SU-DHL-6 (cell line): ENCODE measurements at regions not wholly inside any gene's neighbourhood (a gene's known extent, or its start where the extent isn't known, plus 50 kb on each side); places are given as distances from the start of the nearest gene placed in this dataset.

Experiments used
- EZH2phosphoT487 ChIP-seq: fragments of 200-600 bp; sonication (generic), shearing (Covaris generic); conservative IDR thresholded peaks from 2 replicates; pipeline ENCODE4 v1.6.1; 2018; ENCODE audit warnings: mild to moderate bottlenecking, antibody characterized with exemption, low read length, moderate library complexity, mixed read lengths
- TF ChIP-seq, protein P1 (sequence below): fragments of 200-600 bp; sonication (generic); IDR thresholded peaks from one replicate; pipeline ENCODE4 v1.5.1; 2017; ENCODE audit warnings: antibody characterized with exemption, mild to moderate bottlenecking, low read length, moderate library complexity; ENCODE audit not compliant: insufficient read depth, poor library complexity, severe bottlenecking

DNA sequence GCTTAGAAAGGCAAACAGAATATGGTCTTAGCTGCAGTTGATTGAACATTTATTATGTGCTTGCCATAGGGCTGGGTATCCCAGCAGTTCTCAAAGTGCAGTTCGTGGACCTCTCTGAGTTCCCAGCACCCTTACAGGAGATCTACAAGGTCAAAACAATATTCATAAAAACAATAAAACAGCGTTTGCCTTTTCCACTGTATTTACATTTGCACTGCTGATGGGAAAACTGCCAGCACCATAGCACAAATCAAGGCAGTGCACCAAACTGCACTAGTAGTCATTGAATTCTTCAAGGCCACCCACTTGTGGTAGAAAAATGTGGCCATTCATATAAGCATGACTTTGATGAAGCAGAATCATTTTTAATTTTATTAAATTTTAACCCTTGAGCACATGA is 128.1 kb downstream of the CCDC34 start:
- TF ChIP-seq, protein P1, sequence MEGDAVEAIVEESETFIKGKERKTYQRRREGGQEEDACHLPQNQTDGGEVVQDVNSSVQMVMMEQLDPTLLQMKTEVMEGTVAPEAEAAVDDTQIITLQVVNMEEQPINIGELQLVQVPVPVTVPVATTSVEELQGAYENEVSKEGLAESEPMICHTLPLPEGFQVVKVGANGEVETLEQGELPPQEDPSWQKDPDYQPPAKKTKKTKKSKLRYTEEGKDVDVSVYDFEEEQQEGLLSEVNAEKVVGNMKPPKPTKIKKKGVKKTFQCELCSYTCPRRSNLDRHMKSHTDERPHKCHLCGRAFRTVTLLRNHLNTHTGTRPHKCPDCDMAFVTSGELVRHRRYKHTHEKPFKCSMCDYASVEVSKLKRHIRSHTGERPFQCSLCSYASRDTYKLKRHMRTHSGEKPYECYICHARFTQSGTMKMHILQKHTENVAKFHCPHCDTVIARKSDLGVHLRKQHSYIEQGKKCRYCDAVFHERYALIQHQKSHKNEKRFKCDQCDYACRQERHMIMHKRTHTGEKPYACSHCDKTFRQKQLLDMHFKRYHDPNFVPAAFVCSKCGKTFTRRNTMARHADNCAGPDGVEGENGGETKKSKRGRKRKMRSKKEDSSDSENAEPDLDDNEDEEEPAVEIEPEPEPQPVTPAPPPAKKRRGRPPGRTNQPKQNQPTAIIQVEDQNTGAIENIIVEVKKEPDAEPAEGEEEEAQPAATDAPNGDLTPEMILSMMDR = no peak
- no peak for TF ChIP-seq EZH2phosphoT487
